Vagina (tissue), 2 donors: ENCODE measurements at regions not wholly inside any gene's neighbourhood (a gene's known extent, or its start where the extent isn't known, plus 50 kb on each side); places are given as distances from the start of the nearest gene placed in this dataset.

Experiments used
- POLR2A ChIP-seq, 2 donors: fragments of 450-650 bp; IDR thresholded peaks; one replicate each; pipeline ENCODE4 v1.6.1; 2017; ENCODE audit warnings: antibody characterized with exemption in 2 of 2, mild to moderate bottlenecking in 2 of 2, moderate library complexity in 2 of 2
- POLR2AphosphoS5 ChIP-seq, 2 donors: sonication (generic); formaldehyde crosslinking; IDR thresholded peaks; one replicate each; pipeline ENCODE4 v1.9.0; 2017; ENCODE audit warnings: antibody characterized with exemption in 2 of 2, mild to moderate bottlenecking in 2 of 2, low read depth in 1 of 2; ENCODE audit not compliant: insufficient read depth in 1 of 2
- TF ChIP-seq, protein P1 (sequence below), 3 experiments: fragments of 450-650 bp in 2 of 3; fragments of 200-600 bp in 1 of 3; sonication (generic) in 1 of 3; IDR thresholded peaks; one replicate each; pipeline ENCODE4 v1.5.1; 2017 to 2019; ENCODE audit warnings: antibody characterized with exemption in 3 of 3, mild to moderate bottlenecking in 2 of 3, moderate library complexity in 2 of 3

GRCh38 chr6:154909311-154909710 lies 85.8 kb upstream of the TIAM2 start:
- TF ChIP-seq, protein P1, sequence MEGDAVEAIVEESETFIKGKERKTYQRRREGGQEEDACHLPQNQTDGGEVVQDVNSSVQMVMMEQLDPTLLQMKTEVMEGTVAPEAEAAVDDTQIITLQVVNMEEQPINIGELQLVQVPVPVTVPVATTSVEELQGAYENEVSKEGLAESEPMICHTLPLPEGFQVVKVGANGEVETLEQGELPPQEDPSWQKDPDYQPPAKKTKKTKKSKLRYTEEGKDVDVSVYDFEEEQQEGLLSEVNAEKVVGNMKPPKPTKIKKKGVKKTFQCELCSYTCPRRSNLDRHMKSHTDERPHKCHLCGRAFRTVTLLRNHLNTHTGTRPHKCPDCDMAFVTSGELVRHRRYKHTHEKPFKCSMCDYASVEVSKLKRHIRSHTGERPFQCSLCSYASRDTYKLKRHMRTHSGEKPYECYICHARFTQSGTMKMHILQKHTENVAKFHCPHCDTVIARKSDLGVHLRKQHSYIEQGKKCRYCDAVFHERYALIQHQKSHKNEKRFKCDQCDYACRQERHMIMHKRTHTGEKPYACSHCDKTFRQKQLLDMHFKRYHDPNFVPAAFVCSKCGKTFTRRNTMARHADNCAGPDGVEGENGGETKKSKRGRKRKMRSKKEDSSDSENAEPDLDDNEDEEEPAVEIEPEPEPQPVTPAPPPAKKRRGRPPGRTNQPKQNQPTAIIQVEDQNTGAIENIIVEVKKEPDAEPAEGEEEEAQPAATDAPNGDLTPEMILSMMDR (IDR thresholded peaks at IDR 0.05) = no peak
- TF ChIP-seq POLR2AphosphoS5 (IDR thresholded peaks at IDR 0.05; ENCODE audit: insufficient read depth in 1 of 2, low read depth in 1 of 2) (no peak), POLR2A (IDR thresholded peaks at IDR 0.05) (no peak)
